SH-SY5Y (cell line): ENCODE measurements at regions not wholly inside any gene's neighbourhood (a gene's known extent, or its start where the extent isn't known, plus 50 kb on each side); places are given as distances from the start of the nearest gene placed in this dataset.

Experiments
- GATA2 ChIP-seq: IDR thresholded peaks from 2 replicates; pipeline ENCODE4 v1.6.1; 2011; ENCODE audit warnings: mild to moderate bottlenecking, low read depth, low read length
- GATA3 ChIP-seq: IDR thresholded peaks from 2 replicates; pipeline ENCODE4 v1.6.1; 2011; ENCODE audit warnings: low read depth, mild to moderate bottlenecking, low read length, moderate library complexity

- TF ChIP-seq GATA3 (no peak), GATA2 (no peak)
Measured at GRCh38 chr2:219772103-219772635, 144.7 kb downstream of the SLC4A3 start.
